ENCODE measurements at regions not wholly inside any gene's neighbourhood (a gene's known extent, or its start where the extent isn't known, plus 50 kb on each side); places are given as distances from the start of the nearest gene placed in this dataset.

DNA sequence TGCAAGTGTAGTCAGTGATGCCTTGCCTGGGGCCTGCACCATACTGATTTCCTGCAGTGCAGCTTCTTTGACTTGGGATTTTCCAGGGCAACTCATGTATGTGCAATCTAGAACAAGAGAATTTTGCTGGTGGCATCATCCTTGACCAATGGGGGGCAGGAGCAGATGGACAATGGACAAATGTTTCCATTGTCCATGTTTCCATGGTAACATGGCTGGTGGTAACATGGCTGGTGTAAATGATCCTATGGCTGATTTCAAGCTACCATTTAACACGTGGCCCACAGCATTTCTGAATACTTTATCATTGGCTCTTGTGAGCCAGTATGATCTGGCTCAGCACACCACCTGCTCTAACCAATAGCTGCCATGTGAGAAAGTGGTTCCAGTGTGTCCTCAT lies 130.1 kb upstream of the OSMR start (continued):
- TF ChIP-seq PHB2 (IDR thresholded peaks at IDR 0.05; ENCODE audit: partially characterized antibody) = no peak
- no peak for TF ChIP-seq SP1 (IDR thresholded peaks at IDR 0.05)
- TF ChIP-seq SP1 (CRISPR knock-in tag; IDR thresholded peaks at IDR 0.05) = no peak
- TF ChIP-seq SOX13 (IDR thresholded peaks at IDR 0.05) = no peak
- TF ChIP-seq SOX13 (CRISPR knock-in tag; conservative IDR thresholded peaks at IDR 0.05 in 1 of 2, IDR thresholded peaks at IDR 0.05 in 1 of 2) = peak in 1 of 2 experiments; percentile 37; a peak in 1 of 4 replicates
- TF ChIP-seq MED1 (CRISPR knock-in tag; IDR thresholded peaks at IDR 0.05) = no peak
- TF ChIP-seq ZNF253 (CRISPR knock-in tag; IDR thresholded peaks at IDR 0.05; ENCODE audit: borderline replicate concordance) = no peak
- no peak for TF ChIP-seq ATRX (CRISPR knock-in tag; IDR thresholded peaks at IDR 0.05; ENCODE audit: borderline replicate concordance)
- TF ChIP-seq, protein P1, sequence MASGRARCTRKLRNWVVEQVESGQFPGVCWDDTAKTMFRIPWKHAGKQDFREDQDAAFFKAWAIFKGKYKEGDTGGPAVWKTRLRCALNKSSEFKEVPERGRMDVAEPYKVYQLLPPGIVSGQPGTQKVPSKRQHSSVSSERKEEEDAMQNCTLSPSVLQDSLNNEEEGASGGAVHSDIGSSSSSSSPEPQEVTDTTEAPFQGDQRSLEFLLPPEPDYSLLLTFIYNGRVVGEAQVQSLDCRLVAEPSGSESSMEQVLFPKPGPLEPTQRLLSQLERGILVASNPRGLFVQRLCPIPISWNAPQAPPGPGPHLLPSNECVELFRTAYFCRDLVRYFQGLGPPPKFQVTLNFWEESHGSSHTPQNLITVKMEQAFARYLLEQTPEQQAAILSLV (CRISPR knock-in tag; IDR thresholded peaks at IDR 0.05; ENCODE audit: borderline replicate concordance) = no peak
- no peak for TF ChIP-seq ZNF703 (CRISPR knock-in tag; IDR thresholded peaks at IDR 0.05; ENCODE audit: borderline replicate concordance)
- TF ChIP-seq RFX1 (IDR thresholded peaks at IDR 0.05) = peak; percentile 18; the same call in 1 of the 2 replicates
- TF ChIP-seq ETS1 (CRISPR knock-in tag; IDR thresholded peaks at IDR 0.05) = no peak
- TF ChIP-seq ZKSCAN1 (IDR thresholded peaks at IDR 0.05; ENCODE audit: low read length) = no peak
- no peak for TF ChIP-seq ISL2 (CRISPR knock-in tag; IDR thresholded peaks at IDR 0.05)
- TF ChIP-seq RFXAP (CRISPR knock-in tag; IDR thresholded peaks at IDR 0.05; ENCODE audit: borderline replicate concordance) = no peak
